Stimulated activated CD4-positive, alpha-beta T cell treated with anti-CD3 and anti-CD28 coated beads, Interleukin-1b, Interleukin-23, amount 100 ng/mL, for 4 hours (primary cell): ENCODE measurements at regions not wholly inside any gene's neighbourhood (a gene's known extent, or its start where the extent isn't known, plus 50 kb on each side); places are given as distances from the start of the nearest gene placed in this dataset.
"Not testable (repeated sequence)": the region's sequence is repeated elsewhere in the genome, so short reads cannot be mapped to it uniquely, and the experiment has no call there.

Experiments
- DNase-seq, 2 donors: peaks; one replicate each; pipeline ENCODE4 v3.0.0-alpha.2; 2020; ENCODE audit warnings: low read depth in 2 of 2

DNA sequence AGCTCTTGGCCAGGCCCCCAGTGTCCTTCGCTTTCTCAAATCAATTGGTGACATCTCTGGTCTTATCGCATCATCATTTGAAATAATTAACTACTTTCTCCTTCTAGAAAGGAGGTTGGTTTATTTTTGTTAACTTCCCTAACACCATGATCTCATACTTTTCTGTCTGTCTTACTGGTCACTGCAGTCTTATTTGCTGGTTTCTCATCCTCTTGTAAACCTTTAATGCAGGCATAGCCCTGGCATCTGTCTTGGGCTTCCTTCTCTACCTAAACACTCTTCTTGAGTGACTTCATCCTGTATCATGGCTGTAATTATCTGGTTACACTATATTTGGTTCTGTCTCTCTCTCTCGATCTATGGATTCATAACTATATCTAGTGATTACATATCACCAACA lies 152.8 kb downstream of the CYSLTR2 start:
- DNase-seq, result no peak

DNA sequence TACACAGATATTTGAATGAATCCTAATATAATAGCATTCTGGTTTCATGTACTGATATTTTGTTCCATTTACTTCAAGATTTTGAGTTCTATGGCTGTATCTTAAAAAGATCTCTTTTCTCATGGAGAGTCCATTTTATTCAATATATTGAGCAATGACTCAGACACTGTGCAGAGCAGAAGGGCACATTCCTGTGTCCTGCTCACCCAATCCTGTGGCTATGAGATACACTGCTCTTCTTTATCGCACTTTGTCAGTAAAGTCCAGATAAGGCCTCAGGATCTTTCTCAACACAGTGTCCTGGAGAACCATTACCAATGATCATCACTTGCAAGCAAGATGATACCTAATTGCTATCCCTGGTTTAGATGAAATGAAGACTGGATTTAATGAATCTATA lies 155.0 kb downstream of the CYSLTR2 start:
- no peak for DNase-seq

GRCh38 chr13:48810013-48810412 lies 156.3 kb downstream of the CYSLTR2 start:
- DNase-seq, result no peak

- no peak for DNase-seq
Observed at GRCh38 chr13:48813518-48813917, 159.8 kb downstream of the CYSLTR2 start.

GRCh38 chr13:48816700-48817099 lies 159.0 kb upstream of the FNDC3A start:
- DNase-seq, result no peak

GRCh38 chr13:48817166-48817802 lies 158.4 kb upstream of the FNDC3A start:
- DNase-seq, result no peak

DNA sequence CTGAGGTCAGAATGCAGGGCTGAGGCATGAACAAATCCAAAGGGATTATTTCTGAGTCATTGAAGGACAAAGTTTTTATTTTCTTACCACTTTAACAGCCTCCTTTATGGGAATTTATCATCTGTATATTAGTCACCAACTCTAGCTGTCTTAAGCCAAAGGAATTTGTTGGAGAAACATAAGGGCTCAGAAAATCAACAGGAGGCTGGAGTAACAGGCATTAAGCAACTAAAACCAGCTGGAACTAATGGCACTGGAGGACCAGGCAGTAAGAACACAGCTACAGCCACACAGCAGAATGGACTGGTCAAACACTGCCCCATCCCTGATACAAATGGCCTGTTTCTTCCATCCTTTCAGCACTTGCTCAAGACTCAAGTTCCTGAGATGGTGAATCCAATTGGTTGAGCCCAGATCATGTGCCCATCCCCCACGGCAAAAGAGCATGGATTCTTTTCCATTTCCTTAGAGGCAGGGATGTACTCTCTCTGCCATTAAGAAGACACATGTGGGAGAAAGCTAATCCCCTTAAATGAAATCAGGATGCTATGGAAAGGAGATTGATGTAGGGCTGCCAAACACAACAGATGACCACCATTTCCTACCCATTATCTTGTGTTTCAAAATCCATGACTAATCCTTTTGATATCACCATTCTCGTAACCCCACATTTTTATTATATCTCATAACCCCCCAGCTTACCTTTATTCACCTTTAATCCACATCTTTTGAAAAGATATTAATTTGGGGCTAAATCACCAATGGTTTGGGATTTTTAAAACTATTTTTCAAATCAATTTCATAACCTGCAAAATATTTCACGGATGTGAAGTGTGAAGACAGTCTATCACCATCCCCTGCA lies 157.0 kb upstream of the FNDC3A start:
- no peak for DNase-seq

GRCh38 chr13:48819376-48819775 lies 156.3 kb upstream of the FNDC3A start:
- no peak for DNase-seq

DNA sequence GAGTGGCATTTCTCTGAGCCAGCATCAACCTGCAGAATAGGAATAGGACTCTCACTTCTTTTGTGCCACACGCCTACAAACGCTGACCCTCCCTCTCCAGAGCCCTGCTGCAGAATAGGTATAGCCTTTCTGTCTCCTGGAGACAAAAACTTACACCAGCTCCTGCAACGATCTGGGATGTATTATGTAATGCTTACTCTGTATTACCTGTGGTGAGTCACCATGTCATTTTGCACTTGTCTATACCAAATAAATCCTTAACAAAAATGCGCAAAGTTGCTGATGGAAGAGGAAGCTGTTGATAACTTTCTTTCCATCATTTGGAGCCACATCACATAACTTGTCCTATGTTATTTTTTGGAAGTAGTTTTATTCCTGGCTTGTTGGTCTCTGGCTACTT lies 155.8 kb upstream of the FNDC3A start:
- DNase-seq, result no peak

- DNase-seq, result not testable (repeated sequence)
Observed at GRCh38 chr13:48823526-48823925, 152.2 kb upstream of the FNDC3A start.

GRCh38 chr13:48826039-48826438 lies 149.7 kb upstream of the FNDC3A start:
- DNase-seq, result no peak

DNA sequence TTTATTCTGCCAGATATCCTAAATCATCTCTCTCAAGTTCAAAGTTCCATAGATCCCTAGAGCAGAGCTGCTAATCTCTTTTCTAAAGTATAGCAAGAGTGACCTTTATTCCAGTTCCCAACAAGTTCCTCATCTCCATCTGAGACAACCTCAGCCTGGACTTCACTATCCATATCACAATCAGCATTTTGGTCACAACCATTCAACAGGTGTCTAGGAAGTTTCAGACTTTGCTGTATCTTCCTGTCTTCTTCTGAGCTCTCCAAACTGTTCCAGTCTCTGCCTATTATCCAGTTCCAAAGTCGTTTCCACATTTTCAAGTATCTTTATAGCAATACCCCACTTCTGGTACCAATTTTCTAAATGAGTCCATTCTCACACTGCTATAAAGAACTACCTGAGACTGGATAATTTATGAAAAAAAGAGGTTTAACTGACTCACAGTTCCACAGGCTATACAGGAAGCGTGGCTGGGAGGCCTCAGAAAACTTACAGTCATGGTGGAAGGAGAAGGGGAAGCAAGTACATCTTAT lies 148.7 kb upstream of the FNDC3A start:
- DNase-seq, result not testable (repeated sequence)

- DNase-seq, result no peak
Observed at GRCh38 chr13:48827709-48828108, 148.0 kb upstream of the FNDC3A start.

GRCh38 chr13:48828962-48829411 lies 146.7 kb upstream of the FNDC3A start:
- DNase-seq, result no peak

GRCh38 chr13:48829536-48829935 lies 146.2 kb upstream of the FNDC3A start:
- no peak for DNase-seq

DNA sequence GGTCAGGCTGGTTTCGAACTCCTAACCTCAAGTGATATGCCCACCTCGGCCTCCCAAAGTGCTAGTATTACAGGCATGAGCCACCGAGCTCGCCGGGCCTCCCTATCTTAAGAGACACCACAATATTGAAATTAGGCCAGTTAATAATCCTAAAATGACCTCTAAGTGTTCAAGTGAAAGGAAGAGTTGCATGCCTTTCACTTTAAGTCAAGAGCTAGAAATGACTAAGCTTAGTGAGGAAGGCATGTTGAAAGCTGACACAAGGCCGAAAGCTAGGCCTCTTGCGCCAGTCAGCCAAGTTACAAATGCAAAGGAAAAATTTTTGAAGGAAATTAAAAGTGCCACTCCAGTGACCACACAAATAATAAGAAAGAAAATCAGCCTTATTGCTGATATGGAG lies 144.5 kb upstream of the FNDC3A start:
- DNase-seq, result no peak

DNA sequence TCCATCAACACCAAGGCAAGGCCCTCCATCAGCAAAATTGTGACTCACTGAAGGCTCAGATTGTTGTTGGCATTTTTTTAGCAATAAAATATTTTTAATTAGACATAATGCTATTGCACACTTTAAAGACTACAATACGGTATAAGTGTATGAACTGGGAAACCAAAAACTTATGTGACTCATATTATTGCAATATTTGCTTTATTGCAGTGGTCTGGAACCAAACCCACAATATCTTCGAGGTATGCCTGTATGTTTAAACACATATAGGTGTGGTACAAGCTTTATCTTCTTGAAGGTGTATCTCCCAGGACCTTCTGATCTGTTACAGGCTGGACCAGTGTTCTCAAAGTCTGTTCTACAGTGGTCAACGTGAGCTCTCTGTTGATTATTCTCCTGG lies 142.3 kb upstream of the FNDC3A start:
- DNase-seq, result no peak

DNA sequence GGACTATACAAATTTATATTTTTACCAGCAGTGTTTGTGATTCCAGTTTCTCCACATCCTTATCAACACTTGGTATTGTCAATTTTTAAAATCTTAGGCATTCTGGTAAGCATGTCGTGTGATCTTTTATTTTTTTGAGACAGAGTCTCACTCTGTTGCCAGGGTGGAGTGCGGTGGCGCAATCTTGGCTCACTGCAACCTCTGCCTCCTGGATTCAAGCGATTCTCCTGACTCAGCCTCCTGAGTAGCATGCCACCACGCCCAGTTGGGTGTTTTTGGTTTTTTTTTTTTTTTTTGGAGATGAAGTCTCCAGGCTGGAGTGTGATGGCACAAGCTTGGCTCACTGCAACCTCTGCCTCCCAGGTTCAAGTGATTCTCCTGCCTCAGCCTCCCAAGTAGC lies 140.4 kb upstream of the FNDC3A start:
- not testable (repeated sequence) for DNase-seq

- DNase-seq, result no peak
Observed at GRCh38 chr13:48838193-48838973, 137.3 kb upstream of the FNDC3A start.

DNA sequence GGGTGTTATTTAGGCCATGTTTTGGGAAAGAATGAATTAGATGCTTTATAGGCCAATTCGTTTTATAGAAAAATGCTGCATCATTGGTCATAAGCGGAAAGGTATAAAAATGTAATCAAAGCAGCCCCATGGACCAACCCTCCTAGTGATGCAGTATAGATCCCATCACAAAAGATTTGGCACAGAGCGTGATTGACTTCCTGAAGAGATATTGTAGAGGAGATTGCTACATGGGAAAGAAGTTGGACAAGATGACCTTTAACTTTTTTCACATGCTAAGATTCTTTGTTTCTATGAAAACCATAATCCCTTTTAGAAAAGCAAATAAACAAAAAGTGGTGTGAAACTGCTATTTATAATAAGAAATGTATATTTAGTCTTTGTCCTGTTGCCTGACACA lies 136.5 kb upstream of the FNDC3A start:
- DNase-seq, result no peak

GRCh38 chr13:48840366-48840765 lies 135.3 kb upstream of the FNDC3A start:
- no peak for DNase-seq

DNA sequence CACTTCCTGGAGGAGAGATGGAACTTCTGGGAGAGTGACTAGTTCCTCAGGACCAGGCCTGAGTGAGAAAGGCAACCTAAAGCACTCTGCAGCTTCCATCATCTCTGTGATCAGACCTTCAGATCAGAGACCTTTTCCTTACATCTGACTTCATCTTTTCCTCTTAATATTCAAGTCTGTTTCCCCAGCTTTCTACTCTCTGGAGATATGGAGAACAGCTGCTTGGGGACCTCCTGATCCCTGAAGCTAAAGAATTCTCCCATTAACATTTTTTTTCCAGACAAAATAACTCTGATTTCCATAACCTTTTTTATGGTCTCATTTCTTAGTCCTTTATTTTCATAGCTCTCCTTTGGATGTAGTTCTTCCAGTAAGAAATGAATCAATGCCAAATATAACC lies 133.4 kb upstream of the FNDC3A start:
- DNase-seq, result no peak
